Tongue (tissue), 1 donor: ENCODE measurements at regions not wholly inside any gene's neighbourhood (a gene's known extent, or its start where the extent isn't known, plus 50 kb on each side); places are given as distances from the start of the nearest gene placed in this dataset.
A peak's percentile ranks its signal among the peaks of the same experiment; 100 is the strongest.

Experiments used
- DNase-seq: peaks from one replicate; pipeline ENCODE4 v3.0.0-alpha.2; 2015

DNA sequence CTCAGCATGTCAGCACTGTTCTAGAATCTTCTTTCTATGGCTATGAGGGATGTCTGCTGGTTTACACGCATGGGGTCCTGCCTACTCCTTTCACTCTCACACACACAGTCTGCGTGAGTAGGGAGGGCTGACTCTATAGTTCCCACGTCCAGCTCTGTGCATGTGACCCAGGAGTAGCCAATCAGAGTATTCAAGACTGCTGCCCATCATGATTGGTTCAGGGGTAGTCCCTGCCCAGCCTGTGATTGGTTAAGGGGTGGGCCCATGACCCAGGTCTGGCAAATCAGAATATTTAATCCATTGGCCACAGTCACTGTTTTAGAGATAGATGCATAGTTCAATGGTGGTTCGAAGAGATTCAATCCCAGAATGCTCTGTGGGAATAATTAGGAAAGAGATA lies 151.3 kb upstream of the IRX3 start:
- DNase-seq: no peak

DNA sequence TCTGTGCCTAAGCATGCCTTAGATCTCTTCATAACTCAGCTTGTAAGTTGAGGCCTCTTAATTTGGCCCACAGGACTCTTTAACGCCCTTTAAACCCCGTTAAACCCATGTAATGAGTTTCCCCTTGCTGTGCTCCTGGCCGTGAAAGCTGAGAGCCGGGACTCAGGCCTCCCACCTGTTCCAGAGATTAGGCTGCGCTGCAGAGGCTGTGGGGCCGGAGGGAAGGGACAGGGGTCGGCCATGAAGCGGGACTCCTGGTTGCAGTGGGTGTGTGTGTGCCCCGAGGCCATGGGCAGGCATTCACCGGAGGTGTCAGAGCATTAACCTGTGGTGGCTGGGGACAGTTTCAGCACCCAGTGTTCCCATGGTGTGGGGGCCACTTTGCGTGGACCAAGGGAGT lies 150.8 kb upstream of the IRX3 start:
- peak; percentile 67 for DNase-seq

DNA sequence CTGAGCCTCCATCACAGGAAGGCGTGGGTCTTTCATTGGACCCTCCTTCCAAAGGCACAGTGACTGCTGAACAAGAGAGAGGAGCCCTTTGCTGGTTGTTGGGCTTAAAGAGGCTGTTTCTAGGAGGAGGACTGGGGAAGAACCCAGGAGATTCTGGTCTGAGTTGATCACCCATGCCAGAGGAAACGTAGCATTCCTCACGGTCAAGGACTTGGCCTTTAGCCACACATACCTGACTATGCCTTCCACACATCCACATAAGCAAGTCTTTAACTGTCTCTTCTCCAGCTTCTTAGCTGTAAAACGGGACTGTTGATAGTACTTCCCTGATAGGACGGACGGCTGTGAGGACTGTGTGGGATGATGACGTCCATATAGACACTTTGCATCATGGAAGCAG lies 149.8 kb upstream of the IRX3 start:
- no peak for DNase-seq

DNA sequence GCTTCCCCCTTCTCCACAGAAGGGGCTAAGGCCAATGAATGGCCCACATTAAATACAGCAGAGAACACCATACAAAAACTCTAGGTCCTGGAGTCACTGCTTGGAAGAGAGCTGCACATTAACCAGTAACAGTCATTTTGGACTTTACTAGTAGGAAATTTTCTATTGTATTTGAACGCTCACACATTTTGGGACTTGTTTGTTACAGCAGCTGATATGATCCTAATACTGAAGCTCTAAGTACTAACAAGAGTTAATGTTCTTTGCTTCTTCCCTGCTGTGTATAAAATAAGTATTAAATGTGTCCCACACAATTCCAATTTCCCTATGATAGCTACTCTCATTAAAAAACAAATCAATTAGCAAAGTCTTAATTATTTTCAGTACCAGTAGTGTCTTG lies 148.3 kb upstream of the IRX3 start:
- no peak for DNase-seq

DNA sequence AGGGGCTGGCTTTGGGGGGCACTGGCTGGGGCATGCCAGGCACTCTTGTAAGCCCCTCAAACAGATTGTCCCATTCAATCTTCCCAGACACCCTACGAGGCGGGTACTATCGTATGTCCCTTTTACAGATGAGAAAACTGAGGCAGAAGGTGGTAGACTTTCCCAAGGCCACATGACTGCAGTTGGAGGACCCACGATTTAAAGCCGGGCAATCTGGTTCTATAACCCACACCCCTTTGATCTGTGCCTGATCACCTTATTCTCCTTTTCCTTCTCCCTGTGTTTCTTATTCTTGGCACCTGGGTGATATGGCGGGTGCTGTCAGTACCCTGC lies 146.3 kb upstream of the IRX3 start:
- DNase-seq: no peak

DNA sequence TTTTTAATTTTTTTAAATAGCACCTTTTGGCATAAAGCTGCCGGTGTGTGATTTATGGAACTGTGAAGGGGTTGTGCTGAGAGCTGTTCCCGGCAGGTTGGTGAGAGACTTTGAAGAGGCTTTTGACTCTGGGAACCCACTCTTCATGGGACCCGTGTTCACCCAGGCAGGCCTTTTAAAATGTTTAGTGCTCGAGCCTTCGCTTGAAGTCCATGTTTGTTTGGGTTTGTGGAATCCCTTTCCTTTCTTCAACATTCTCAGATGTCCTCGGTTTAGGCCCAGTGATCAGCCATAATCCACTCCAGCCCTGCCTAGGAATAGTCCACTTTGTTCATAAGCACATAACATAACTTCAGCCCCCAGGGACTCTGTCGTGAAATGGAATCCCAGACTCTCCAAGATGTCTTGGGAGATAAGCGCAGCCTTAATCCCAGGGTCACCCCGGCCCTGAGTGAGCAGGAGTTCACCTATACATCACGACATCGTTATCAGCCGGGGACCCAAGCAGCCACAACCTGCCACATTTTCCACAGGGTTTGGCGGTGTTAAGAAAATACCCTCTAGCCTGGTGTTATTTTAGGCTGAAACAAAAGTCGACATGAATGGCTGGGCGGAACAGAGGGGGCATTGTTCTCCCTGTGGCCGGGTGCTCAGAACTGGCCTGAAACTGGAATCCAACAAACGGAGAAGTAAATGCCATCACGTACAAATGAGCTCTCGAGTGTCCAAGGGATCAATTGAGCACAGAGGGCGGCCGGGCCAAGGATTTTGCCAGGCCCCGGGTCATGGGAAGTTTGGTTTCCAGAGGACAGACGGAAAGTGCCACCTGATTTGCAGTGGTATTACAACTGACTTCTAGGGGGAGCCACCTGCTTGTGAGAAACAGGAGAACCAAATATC lies 145.7 kb upstream of the IRX3 start:
- DNase-seq: peak; percentile 84

DNA sequence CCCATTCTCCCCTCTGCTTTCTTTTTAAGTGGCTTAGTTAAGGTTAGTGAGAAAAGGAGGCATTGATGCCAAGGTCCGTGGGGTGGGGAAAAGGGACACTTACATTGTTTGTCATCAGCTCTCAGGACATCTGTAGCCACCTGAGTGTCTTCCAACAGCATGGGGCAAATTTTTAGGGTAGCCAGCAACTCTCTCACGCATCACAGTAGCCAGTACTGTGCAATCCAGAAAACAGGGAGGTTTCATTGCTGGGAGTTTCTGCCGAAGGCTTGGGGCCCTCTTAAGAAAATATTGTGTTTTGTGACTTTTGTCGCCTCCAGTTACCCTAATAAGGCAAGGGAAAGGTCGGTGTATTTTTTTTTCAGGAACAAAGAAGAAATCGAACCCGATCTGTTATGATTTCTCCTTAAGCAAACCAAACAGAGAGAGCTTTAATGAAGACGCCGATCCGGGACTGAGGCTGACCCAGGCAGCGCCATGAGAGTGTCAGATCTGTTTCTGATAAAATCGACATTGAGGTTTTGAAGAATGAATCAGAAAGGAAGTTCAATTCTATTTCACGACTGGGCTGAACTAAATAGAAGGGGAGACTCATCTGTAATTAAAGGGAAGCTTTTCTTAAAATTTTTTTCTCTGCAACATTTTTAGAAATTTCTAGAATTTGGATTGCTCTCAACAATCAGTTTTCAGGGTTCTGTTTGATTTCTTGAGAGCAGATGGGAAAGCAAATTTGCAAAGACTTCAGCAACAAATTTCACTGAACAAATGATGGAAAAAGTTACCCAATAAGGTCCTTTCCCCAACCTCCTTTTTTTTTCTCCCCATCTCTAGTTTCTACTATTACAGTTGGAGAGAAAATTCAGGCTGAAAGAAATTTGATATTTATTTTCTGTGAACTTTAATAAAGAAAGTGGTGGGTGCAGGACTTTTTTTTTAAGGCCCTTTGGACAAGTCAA lies 144.7 kb upstream of the IRX3 start:
- DNase-seq: no peak

DNA sequence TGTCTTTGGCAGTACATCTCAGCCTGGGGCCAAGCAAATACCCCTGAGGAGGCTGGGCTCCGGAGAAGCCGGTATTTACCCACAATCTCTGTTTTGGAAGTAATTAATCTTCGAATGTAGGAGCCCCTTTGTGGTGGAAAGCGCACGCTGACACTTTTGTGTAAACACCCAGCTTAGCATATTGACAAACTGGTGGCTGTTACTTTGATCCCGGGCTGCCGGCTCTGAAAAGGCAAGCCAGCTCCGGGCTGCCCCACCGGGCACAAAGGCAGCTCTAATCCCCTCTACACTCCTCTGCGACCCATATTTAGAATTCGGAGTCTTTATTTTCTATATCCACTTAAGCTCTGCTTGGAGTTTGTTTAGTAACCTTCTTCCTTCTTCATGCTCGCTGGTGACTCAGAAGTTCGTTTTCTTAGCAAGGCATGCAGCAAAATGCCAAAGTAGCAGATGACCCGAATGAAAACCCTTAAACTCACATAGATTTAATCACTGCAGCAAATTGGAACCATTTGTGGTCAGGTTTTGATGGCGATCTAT lies 144.0 kb upstream of the IRX3 start:
- DNase-seq: no peak

DNA sequence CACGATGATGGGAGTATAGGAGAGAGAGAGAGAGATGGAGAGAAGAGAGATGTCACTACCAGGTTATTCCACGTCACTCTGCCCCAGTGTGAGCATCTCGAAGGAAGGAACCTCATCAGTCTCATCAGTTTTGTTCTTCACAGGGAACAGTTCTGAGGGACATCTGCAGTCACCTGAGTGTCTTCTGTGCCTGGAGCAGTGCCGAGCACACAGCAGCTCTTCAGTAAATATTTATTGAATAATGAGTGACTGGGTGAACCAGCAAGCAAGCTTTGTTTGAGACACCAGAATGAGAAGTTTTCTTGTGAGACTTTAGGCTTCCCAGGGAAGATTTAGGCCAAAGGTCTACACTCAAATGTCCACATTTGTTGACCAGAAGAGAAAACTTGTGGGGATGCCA lies 142.4 kb upstream of the IRX3 start:
- no peak for DNase-seq

DNA sequence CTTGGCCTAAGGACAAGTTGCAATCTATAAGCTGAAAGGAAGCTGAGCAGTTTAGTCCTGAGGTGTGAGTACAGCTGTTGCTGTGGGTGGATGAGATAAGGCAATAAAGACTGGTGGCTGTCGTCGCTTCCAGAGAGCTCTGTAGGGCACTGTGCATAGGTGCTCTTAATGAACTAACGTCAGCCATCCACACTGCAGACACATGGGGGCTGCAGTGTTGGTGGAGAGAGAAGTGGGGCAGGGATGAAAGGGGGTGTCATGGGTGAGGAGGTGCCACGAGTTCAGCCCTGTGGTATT lies 139.9 kb upstream of the IRX3 start:
- DNase-seq: no peak

DNA sequence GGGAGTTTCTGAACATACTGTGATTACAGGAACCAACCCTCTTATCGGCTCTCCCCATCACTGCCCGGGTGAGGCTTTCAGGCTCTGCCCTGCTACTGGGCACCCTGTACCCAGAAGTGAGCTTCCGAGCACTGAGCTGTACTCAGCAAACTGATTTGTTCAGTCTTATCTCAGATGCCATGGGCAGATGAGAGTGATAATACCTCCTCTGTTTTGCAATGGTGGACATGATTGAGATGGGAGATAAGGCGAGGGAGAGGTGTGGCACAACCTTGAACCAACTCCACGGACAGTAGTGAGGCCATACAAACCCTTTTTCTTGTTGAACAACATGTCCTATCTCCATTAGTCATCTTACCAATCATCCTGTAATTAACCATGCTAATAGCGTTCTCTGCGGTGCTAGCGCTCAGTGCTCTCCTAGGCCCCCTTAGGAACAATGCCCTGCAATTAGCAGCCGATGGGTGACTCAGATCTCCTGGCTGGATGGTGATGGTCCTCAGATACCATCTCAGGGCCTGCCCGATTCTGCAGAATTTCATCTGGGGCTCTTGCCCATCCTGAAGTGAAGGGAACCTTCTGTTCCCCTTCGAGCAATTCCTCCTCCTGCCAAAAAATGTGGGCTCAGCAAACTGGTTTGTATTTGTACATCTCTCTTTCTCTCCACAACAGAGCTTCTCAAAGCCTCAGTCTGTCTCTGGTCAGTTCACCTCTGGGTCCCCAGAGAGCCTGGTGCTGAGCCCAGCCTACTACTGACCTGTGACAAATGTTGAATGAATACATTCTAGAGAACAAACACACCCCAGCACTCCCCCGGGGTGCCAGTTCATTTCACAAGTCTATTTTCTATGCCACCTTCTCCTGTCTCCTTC lies 139.3 kb upstream of the IRX3 start:
- no peak for DNase-seq

DNA sequence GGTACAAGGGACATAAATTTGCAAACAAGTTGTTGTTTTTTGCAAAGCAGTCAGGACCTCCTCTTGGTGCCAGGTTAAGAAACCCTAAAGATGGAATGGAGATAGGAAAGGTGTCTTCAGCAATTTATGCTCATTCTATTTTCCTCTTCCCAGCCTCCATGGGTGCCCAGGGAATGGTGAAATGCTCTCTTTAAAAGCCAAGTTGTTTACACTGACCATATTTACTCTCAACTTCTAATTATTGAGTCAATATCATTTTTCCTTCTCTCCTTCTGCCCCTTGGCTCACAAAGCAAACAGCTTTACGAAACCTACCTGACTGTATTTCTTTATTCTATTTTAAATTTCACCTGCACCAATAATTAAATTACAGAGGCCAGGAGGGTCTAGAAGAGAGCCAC lies 138.5 kb upstream of the IRX3 start:
- DNase-seq: no peak

DNA sequence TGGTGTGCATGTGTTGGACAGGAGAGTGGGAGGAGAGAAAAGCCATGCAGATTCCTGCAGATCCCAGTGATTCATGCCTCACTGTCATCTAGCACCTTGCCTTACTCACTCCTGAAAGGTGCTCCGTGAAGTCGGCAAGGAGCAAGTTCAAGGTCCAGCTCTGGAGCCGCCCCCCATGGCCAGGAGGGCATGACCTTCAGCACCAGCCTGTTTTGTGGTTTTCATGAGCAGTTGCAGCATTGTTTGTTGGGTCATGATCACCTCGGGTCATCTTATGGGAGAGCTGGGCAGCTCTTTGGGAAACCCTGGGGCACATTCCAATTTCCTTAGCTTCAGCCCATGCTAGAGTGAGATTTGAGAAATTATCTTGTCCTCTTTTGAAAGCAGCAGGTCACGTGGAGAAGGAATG lies 137.5 kb upstream of the IRX3 start:
- no peak for DNase-seq

DNA sequence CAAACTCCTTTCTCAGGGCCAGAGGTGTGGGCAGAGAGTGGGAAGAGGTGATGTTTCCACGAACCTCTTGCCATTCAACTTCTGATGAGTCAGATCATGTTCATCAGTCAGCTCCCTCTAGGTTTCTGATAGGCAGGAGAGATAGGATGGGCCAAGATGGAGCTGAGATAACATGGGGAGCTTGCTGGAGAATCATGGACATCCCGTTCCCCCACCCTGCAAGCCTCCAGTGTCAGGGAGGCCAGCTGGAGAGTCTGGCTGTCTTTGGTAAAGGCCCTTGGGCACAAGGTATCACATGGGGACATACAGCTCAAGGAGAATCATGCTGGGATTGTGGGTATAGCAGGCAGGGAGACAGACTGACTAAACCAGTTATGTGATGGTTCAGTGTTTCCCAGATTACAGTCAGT lies 136.0 kb upstream of the IRX3 start:
- DNase-seq: no peak

DNA sequence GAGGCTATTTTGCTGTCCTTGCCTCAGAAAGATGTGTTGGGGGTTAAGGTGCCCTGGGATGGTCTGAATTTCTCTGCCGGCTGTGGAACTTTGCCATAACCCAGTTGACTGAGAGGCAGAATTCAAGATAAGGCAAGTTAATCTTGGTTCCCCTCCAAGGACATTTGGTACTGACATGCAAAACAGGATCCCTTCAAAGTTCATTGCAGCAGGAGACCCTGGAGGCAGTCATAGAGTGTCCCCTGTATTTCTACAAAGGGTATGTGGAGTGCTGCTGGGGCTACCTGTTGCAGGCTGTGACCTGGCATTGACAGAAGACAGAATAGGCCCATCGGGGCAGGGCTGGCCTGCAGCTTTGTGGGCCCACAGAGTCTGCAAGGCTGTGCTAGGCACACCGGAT lies 135.6 kb upstream of the IRX3 start:
- DNase-seq: no peak

DNA sequence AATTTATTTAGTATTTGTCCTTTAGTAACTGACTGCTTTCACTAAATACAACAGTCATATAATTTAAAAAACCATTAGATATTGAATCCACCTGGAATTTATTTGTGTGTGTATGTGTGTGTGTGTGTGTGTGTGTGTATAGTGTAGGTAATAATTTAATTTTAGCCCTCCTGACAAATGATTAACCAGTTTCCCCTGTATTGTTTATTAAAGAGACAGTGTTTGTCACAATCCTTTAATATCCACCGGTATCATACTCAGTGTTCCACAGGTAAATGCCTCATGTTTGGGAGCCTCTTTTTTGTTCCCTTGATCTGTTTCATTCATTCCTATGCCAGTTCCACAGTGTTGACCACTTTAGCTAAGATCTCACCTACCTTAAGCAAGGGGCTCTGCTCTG lies 134.6 kb upstream of the IRX3 start:
- DNase-seq: no peak

DNA sequence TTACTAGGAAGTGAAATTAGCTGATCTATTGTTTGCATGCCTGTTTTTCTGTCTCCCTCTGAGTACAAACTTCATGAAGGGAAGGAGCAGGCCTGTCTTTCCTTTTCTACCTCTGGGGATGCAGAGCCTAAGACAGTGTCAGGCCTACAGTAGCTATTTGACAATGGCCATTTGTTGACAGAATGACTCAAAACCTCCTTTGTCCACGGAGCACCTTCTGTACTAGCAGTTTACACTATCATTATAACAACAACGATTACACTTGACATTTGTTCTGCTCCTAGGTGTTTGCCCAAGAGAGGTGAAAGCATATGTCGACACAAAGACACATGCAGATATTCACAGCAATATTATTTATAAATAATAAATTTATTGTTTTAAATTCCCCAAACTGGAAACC lies 132.3 kb upstream of the IRX3 start:
- DNase-seq: no peak

DNA sequence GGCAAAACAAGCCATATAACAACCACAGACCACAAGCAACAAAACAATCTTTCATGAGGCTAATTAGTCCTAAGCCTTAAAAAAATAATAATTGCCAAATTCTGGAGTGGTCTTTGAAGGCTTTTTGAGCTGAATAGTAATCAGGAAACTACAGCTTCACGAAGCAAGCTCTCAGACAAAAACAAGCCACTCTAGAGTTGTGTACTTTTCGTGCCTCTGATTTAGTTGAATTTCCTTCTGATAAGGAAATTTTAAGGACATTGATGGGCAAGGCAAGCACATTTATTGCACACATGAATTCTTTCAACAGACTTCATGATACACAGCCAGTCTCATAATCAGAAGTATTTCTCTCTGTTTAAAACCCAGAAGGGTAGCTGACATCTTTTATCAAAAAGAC lies 130.8 kb upstream of the IRX3 start:
- no peak for DNase-seq

DNA sequence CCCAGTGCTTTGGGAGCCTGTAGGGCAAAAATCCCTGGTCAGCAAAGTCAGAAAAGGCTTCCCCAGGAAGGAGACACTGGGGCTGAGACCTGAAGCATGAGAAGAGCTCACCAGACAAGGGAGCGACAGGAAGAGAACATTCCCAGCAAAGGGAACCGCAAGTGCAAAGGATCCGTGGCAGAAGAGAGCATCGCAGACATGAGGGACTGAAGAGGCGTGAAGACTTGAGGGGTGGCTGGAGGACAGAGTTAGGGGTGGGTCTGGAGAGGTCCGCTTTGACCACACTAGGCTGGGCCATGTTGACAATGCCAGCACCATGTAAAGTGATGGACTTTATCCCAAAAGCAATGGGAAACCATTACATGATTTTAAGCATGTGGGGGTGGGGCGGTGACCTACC lies 128.1 kb upstream of the IRX3 start:
- no peak for DNase-seq

DNA sequence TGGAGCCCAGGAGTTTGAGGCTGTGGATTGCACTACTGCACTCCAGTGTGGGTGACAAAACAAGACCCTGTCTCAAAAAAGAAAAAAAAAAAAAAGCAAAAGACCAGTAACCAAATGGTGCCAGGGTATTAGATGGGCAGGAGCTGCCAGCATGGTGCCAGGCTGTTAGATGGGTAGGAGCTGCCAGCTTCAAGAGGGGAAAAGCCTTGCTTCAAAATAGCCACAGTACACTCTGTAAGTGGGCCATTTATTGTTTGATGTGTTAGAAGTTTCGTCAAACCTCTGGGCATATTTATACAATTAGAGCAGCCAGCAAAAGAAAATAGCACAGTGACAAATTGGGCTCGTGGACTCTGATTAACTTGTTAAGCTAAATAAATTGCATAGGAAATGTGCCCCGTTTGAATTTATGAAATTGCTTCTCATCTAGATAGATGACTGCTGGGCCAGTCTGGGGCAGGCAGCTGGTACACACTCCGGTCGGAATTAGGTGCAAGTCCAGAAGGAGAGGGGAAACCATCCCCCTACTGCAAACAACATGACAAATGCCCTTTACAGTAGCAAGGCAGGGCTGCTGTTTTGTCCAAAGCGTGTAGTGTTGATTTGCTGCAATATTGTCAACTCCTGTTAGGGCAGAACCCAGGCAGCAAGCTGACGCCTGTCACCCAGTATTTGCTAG lies 126.3 kb upstream of the IRX3 start:
- DNase-seq: no peak

DNA sequence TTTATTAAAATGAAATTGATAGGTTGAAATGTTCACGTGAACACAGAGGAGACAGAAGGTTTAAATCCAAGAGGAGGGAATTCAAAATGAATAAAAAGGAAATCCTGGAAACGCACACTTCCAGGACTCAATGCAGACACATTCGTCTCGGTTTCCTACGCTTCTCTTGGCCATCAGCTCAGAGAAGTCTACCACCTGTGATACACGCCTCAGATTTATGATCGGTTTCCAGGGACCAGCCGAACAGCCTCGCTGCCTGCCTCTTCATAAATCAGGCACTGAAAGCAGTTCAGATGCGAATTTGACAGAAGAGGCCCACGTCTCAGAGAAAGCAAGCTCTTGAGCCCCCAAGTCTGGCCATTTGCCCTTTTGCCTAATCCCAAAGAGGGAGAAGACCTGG lies 125.5 kb upstream of the IRX3 start:
- no peak for DNase-seq

DNA sequence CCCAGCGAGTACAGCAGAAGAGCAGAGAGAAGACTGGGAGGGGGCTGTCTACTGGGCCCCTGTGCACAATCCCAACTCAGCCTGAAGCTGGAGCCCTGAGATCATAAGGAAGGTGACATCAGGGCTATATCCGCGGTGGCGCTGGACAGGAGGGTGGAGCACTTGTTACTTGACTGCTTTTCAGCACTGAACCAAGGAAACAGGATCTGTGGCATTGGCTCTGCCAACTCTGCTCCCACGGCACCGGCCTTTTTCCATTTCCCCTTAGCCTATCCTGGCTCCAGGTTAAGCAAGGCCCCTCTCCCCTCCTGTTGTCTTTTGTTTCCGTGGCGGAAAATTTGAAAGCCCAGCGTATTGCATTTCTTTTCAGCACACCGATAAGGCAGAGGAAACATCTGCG lies 125.0 kb upstream of the IRX3 start:
- peak; percentile 56 for DNase-seq
